ENCODE measurements at regions not wholly inside any gene's neighbourhood (a gene's known extent, or its start where the extent isn't known, plus 50 kb on each side); places are given as distances from the start of the nearest gene placed in this dataset.

DNA sequence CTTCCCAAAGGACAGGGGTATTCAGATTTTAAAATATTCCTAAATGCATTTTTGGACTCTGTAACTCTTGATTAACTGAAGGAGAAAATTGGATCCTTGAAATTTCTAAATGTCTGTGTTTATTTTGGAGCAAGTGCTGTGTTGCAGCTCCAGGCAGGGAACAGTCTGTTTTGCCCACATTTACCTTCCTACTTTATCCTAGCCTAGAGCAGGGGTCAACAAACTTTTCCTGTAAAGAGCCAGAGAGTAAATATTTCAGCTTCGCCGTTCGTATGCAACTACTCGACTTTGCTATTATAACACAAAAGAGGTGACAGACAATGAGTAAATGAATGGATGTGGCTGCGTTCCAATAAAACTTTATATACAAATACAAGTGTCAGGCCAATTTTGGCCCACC lies 402.2 kb downstream of the GPATCH2 start:
- no peak for DNase-seq (ENCODE audit: low read depth, low spot score)
- no peaks in the 10 kb centered on the region for H3K4me1 ChIP-seq (ENCODE audit: control insufficient read depth, insufficient read depth, low read length)
- H3K27me3 ChIP-seq (ENCODE audit: control insufficient read depth, insufficient read depth, low read length), result no peaks in the 10 kb centered on the region
- no peaks in the 10 kb centered on the region for H3K36me3 ChIP-seq (ENCODE audit: control insufficient read depth, insufficient read depth, low read length)
- no peaks in the 10 kb centered on the region for H3K9me3 ChIP-seq (ENCODE audit: control insufficient read depth, insufficient read depth, low read length)
- no peak overlapping the region for H3K4me3 ChIP-seq (ENCODE audit: low read length)
- no peak overlapping the region for H3K27ac ChIP-seq (ENCODE audit: low read length)
- no CpG with 5 or more reads among the region's 5 CpGs for WGBS (ENCODE audit: insufficient coverage, insufficient read length)

DNA sequence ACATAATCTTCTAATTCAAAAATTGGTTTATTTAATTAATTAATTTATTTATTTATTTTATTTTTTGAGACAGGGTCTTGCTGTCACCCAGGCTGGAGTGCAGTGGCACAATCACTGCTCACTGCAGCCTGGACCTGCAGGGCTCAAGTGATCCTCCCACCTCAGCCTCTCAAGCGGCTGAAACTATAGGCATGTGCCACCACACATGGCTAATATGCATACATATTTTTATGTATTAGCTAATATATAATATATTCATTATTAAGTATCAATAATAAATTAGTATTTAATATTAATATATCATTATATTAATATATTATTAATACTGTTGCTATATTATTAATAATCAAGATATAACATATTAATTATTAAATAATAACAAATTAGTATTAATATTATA lies 406.7 kb downstream of the GPATCH2 start:
- H3K4me3 ChIP-seq (ENCODE audit: low read length), result no peak overlapping the region

DNA sequence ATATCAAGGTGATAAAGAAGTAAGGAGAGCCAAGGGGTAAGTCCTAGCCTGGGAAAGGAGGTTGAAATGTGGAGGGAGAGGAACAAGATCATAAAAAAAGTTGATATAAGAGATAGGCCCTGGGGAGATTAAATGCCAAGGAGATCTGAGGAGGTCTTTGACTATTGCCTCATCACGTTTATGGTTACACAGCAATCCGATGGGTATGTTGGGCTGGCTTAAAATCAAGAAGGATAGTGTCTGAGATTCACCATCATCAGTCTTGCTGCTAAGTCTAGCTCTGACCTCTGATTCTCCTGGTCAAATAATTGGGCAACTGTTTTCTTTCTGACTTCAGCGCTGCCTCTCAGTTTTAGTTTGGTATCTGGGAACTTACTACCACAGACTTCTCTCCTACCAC lies 416.3 kb downstream of the GPATCH2 start:
- H3K27me3 ChIP-seq (ENCODE audit: control insufficient read depth, insufficient read depth, low read length), result no peaks in the 10 kb centered on the region
- H3K4me3 ChIP-seq (ENCODE audit: low read length), result no peak overlapping the region
- no peaks in the 10 kb centered on the region for H3K9me3 ChIP-seq (ENCODE audit: control insufficient read depth, insufficient read depth, low read length)
- H3K36me3 ChIP-seq (ENCODE audit: control insufficient read depth, insufficient read depth, low read length), result no peaks in the 10 kb centered on the region
- H3K27ac ChIP-seq (ENCODE audit: low read length), result no peak overlapping the region
- WGBS (ENCODE audit: insufficient coverage, insufficient read length), result no CpG with 5 or more reads among the region's 3 CpGs
- no peak for DNase-seq (ENCODE audit: low read depth, low spot score)
- no peaks in the 10 kb centered on the region for H3K4me1 ChIP-seq (ENCODE audit: control insufficient read depth, insufficient read depth, low read length)

More for the DNA sequence above, 406.7 kb downstream of the GPATCH2 start:
- Histone ChIP-seq H3K9me3 (ENCODE audit: control insufficient read depth, insufficient read depth, low read length) (no peaks in the 10 kb centered on the region), H3K4me1 (ENCODE audit: control insufficient read depth, insufficient read depth, low read length) (no peaks in the 10 kb centered on the region), H3K27ac (ENCODE audit: low read length) (no peak overlapping the region), H3K27me3 (ENCODE audit: control insufficient read depth, insufficient read depth, low read length) (no peaks in the 10 kb centered on the region), H3K36me3 (ENCODE audit: control insufficient read depth, insufficient read depth, low read length) (no peaks in the 10 kb centered on the region)
- no CpG with 5 or more reads among the region's 1 CpG for WGBS (ENCODE audit: insufficient coverage, insufficient read length)
- DNase-seq (ENCODE audit: low read depth, low spot score), result no peak

DNA sequence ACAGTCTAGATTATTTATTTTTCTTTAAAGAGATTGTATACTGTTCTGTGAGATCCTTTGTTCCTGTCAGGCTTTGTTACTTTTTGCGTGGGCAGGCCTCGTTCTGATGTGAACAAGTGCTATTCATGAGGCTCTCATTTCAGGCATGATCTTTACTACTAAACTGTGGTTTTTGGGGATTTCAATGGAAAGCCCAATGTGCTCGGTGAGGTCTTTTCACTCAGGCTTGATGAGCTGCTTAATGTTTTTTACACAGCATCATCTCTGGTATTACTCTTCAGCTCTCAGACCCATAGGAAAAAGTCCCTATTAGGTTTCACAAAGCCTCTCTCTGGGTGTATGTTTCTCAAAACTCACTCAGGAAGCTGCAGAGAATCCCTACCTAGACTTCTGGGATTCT lies 419.4 kb downstream of the GPATCH2 start:
- Histone ChIP-seq H3K27me3 (ENCODE audit: control insufficient read depth, insufficient read depth, low read length) (no peaks in the 10 kb centered on the region), H3K27ac (ENCODE audit: low read length) (no peak overlapping the region), H3K36me3 (ENCODE audit: control insufficient read depth, insufficient read depth, low read length) (no peaks in the 10 kb centered on the region), H3K4me1 (ENCODE audit: control insufficient read depth, insufficient read depth, low read length) (no peaks in the 10 kb centered on the region), H3K4me3 (ENCODE audit: low read length) (no peak overlapping the region), H3K9me3 (ENCODE audit: control insufficient read depth, insufficient read depth, low read length) (no peaks in the 10 kb centered on the region)
- no peak for DNase-seq (ENCODE audit: low read depth, low spot score)
- WGBS (ENCODE audit: insufficient coverage, insufficient read length), result no CpG with 5 or more reads among the region's 3 CpGs

DNA sequence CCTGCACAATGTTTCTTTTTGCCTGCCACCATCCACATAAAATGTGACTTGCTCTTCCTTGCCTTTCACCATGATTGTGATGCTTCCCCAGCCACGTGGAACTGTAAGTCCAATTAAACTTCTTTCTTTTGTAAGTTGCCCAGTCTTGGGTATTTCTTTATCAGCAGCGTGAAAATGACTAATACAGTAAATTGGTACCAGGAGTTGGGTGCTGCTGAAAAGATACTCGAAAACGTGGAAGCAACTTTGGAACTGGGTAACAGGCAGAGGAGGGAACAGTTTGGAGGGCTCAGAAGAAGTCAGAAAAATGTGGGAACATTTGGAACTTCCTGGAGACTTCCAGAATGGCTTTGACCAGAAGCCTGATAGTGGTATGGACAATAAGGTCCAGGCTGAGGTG lies 425.3 kb downstream of the GPATCH2 start:
- DNase-seq (ENCODE audit: low read depth, low spot score), result no peak
- Histone ChIP-seq H3K4me3 (ENCODE audit: low read length) (no peak overlapping the region), H3K27me3 (ENCODE audit: control insufficient read depth, insufficient read depth, low read length) (no peaks in the 10 kb centered on the region), H3K4me1 (ENCODE audit: control insufficient read depth, insufficient read depth, low read length) (no peaks in the 10 kb centered on the region), H3K27ac (ENCODE audit: low read length) (no peak overlapping the region), H3K9me3 (ENCODE audit: control insufficient read depth, insufficient read depth, low read length) (no peaks in the 10 kb centered on the region), H3K36me3 (ENCODE audit: control insufficient read depth, insufficient read depth, low read length) (no peaks in the 10 kb centered on the region)
- no CpG with 5 or more reads among the region's 4 CpGs for WGBS (ENCODE audit: insufficient coverage, insufficient read length)

DNA sequence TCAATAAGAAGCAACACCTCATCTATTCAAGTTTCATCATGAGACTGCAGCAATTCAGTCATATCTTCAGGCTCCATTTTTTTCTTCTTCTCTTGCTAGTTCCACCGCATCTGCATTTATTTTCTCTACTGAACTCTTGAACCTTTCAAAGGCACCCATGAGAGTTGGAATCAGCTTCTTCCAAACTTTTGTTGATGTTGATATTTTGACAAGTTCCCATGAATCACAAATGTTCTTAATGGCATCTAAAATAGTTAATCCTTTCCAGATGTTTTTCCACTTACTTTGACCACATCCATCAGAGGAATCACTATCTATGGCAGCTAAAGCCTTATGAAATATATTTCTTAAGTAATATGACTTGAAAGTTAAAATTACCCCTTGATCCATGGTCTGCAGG lies 434.3 kb downstream of the GPATCH2 start:
- Histone ChIP-seq H3K4me3 (ENCODE audit: low read length) (no peak overlapping the region), H3K27me3 (ENCODE audit: control insufficient read depth, insufficient read depth, low read length) (no peaks in the 10 kb centered on the region), H3K9me3 (ENCODE audit: control insufficient read depth, insufficient read depth, low read length) (no peaks in the 10 kb centered on the region), H3K27ac (ENCODE audit: low read length) (no peak overlapping the region), H3K4me1 (ENCODE audit: control insufficient read depth, insufficient read depth, low read length) (no peaks in the 10 kb centered on the region), H3K36me3 (ENCODE audit: control insufficient read depth, insufficient read depth, low read length) (no peaks in the 10 kb centered on the region)
- no peak for DNase-seq (ENCODE audit: low read depth, low spot score)
- no CpG with 5 or more reads among the region's 1 CpG for WGBS (ENCODE audit: insufficient coverage, insufficient read length)

DNA sequence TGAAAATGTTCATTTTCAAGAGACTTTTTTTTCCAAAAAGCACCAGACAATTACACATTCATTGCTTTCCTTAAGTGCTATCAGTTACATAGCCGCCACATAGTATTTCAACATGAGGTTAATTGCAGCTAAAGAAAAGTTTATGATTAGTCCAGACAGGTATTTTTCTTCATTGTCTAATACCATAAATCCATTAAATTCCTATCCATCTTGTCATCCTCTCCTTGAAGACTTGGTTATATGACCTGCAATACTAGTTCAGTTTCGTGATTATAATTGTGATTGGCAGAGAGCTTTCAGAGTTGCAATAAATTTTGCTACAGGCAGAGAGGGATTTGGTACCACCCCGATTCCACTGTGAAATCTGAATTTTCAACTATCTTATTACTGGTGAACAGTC lies 437.7 kb downstream of the GPATCH2 start:
- Histone ChIP-seq H3K36me3 (ENCODE audit: control insufficient read depth, insufficient read depth, low read length) (no peaks in the 10 kb centered on the region), H3K4me3 (ENCODE audit: low read length) (no peak overlapping the region), H3K27ac (ENCODE audit: low read length) (no peak overlapping the region), H3K27me3 (ENCODE audit: control insufficient read depth, insufficient read depth, low read length) (no peaks in the 10 kb centered on the region), H3K9me3 (ENCODE audit: control insufficient read depth, insufficient read depth, low read length) (no peaks in the 10 kb centered on the region), H3K4me1 (ENCODE audit: control insufficient read depth, insufficient read depth, low read length) (no peaks in the 10 kb centered on the region)
- DNase-seq (ENCODE audit: low read depth, low spot score), result no peak
- no CpG with 5 or more reads among the region's 3 CpGs for WGBS (ENCODE audit: insufficient coverage, insufficient read length)

DNA sequence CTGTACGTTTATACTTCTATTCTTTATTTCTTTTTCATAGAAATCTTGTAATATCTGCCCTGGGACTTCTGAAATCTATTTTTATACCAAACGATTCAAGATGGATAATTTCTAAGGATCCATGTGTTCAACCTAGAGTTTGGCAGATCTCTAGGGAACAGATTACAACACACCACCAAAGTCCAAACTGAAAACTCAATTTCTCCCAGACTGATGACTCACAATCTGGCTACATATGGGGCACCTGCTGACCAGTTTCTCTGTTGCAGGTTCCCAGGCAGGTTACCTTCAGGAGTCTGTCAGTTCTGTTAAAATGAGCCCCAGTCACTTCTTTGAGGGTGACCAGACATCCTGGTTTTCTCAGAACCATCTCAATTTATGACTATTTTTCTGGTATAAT lies 439.4 kb downstream of the GPATCH2 start:
- no peaks in the 10 kb centered on the region for H3K4me1 ChIP-seq (ENCODE audit: control insufficient read depth, insufficient read depth, low read length)
- H3K36me3 ChIP-seq (ENCODE audit: control insufficient read depth, insufficient read depth, low read length), result no peaks in the 10 kb centered on the region
- no peaks in the 10 kb centered on the region for H3K9me3 ChIP-seq (ENCODE audit: control insufficient read depth, insufficient read depth, low read length)
- DNase-seq (ENCODE audit: low read depth, low spot score), result no peak
- WGBS (ENCODE audit: insufficient coverage, insufficient read length), result 100% methylated on average over 1 of the region's 2 CpGs
- H3K27me3 ChIP-seq (ENCODE audit: control insufficient read depth, insufficient read depth, low read length), result no peaks in the 10 kb centered on the region
- H3K27ac ChIP-seq (ENCODE audit: low read length), result no peak overlapping the region
- H3K4me3 ChIP-seq (ENCODE audit: low read length), result no peak overlapping the region

DNA sequence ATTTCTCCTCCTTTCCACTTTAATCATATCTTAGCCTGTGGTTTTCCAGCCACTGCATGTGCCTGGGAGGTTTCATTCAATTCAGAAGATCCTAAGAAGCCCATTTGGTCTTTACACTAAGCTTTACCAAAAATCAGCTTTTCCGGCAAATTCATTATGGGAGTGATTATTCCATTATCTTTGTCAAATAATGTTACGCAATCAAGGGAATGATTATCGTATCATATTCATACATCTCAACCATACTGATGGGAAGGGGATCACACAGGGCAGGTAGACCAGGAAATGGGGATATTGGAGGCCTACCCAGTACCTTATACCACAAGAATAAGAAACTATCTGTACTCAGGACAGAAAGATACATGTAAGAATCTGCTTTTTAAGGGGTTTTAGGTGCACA lies 440.5 kb downstream of the GPATCH2 start:
- no peak for DNase-seq (ENCODE audit: low read depth, low spot score)
- no peaks in the 10 kb centered on the region for H3K27me3 ChIP-seq (ENCODE audit: control insufficient read depth, insufficient read depth, low read length)
- H3K36me3 ChIP-seq (ENCODE audit: control insufficient read depth, insufficient read depth, low read length), result no peaks in the 10 kb centered on the region
- H3K9me3 ChIP-seq (ENCODE audit: control insufficient read depth, insufficient read depth, low read length), result no peaks in the 10 kb centered on the region
- no peak overlapping the region for H3K27ac ChIP-seq (ENCODE audit: low read length)
- H3K4me3 ChIP-seq (ENCODE audit: low read length), result no peak overlapping the region
- no CpG with 5 or more reads among the region's 3 CpGs for WGBS (ENCODE audit: insufficient coverage, insufficient read length)
- H3K4me1 ChIP-seq (ENCODE audit: control insufficient read depth, insufficient read depth, low read length), result no peaks in the 10 kb centered on the region

DNA sequence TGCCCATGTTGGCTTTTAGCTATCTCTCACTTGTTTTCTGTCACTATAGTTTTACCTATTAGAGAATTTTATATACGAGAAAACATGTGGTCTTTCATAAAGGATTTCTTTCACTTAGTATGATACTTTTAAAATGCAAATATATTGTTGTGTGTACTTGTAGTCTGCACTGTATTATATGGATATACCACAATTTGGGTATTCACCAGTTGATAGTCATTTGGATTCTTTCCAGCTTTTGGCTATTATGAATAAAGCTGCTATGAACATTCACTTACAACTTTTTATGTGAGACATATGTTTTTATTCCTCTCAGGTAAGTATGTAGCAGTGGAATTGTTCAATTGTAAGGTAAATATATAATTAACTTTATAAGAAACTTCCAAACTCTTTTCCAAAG lies 441.5 kb downstream of the GPATCH2 start:
- Histone ChIP-seq H3K9me3 (ENCODE audit: control insufficient read depth, insufficient read depth, low read length) (no peaks in the 10 kb centered on the region), H3K36me3 (ENCODE audit: control insufficient read depth, insufficient read depth, low read length) (no peaks in the 10 kb centered on the region), H3K27me3 (ENCODE audit: control insufficient read depth, insufficient read depth, low read length) (no peaks in the 10 kb centered on the region), H3K27ac (ENCODE audit: low read length) (no peak overlapping the region), H3K4me1 (ENCODE audit: control insufficient read depth, insufficient read depth, low read length) (no peaks in the 10 kb centered on the region), H3K4me3 (ENCODE audit: low read length) (no peak overlapping the region)
- WGBS (ENCODE audit: insufficient coverage, insufficient read length), result no CpG with 5 or more reads among the region's 1 CpG
- DNase-seq (ENCODE audit: low read depth, low spot score), result no peak

DNA sequence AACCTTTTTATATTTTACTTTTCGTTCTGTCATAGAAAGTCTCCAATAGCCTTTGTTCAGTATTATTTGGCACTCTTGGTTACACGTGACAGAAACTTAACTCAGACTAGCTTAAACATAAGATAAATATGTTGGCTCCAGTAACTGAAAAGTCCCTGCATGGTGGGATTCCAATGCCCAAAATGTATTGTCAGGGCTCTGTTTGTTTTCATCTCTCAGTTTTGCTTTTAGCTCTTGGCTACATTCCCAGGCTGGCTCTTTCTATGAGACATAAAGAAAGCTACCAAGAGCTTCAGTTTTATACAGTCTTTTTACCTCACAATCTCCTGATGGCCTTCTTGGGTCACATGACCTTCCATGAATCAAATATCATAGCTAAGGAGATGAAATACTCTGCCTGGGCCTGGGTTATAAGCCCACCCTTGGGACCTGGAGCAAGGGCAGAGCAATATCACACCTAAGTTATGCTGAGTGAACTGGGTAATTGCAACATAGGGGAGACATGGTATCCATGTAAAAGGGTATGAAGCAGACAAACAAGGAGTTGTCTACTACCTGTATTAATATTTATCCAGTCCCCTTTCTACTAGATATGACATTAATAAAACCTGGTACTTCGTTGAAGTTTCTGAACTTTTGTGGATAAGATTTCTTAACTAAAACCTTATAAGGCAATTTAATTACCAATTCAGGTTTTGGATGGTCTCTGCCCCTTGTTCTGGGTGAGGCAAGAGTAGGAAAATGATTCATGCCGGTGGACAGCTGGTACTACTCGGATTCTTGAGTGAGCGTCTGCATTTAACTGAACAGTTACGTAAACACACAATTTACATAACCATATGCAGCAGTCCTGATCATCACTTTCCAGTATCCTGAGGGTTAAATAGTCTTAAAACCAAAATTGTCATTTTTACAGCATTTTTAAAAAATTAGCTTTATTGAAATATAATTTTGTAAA lies 442.3 kb downstream of the GPATCH2 start:
- no peaks in the 10 kb centered on the region for H3K4me1 ChIP-seq (ENCODE audit: control insufficient read depth, insufficient read depth, low read length)
- H3K4me3 ChIP-seq (ENCODE audit: low read length), result no peak overlapping the region
- WGBS (ENCODE audit: insufficient coverage, insufficient read length), result no CpG with 5 or more reads among the region's 7 CpGs
- no peaks in the 10 kb centered on the region for H3K27me3 ChIP-seq (ENCODE audit: control insufficient read depth, insufficient read depth, low read length)
- H3K27ac ChIP-seq (ENCODE audit: low read length), result no peak overlapping the region
- no peaks in the 10 kb centered on the region for H3K36me3 ChIP-seq (ENCODE audit: control insufficient read depth, insufficient read depth, low read length)
- DNase-seq (ENCODE audit: low read depth, low spot score), result no peak
- no peaks in the 10 kb centered on the region for H3K9me3 ChIP-seq (ENCODE audit: control insufficient read depth, insufficient read depth, low read length)

Data from iPS DF 6.9 (cell line).